T-cell (primary cell): ENCODE measurements at regions not wholly inside any gene's neighbourhood (a gene's known extent, or its start where the extent isn't known, plus 50 kb on each side); places are given as distances from the start of the nearest gene placed in this dataset.

Experiments
- ATAC-seq, 4 experiments: fragments of 200-7000 bp in 3 of 4; fragments of 150-1000 bp in 1 of 4; cut with Tn5 transposase; replicated peaks in 1 of 4; 1 replicate in 3 of 4; 2 replicates in 1 of 4; pipeline ENCODE4 v1.10.0; 2021; ENCODE audit warnings: moderate library complexity in 3 of 4, mild to moderate bottlenecking in 2 of 4, moderate number of reproducible peaks in 1 of 4
- CTCF ChIA-PET, 2 donors: fragments of 300-600 bp; sonication (Branson Sonifier 250); formaldehyde crosslinking; loops; one replicate each; lab custom pipeline; 2022; ENCODE audit warnings: antibody characterized with exemption in 2 of 2; lab: Charles Lee
- POLR2A ChIA-PET, 2 donors: fragments of 300-600 bp; sonication (Branson Sonifier 250); formaldehyde crosslinking; loops; one replicate each; lab custom pipeline; 2022; ENCODE audit warnings: antibody characterized with exemption in 2 of 2; lab: Charles Lee
- DNase-seq, 35 experiments: peaks; one replicate each; pipeline versions ENCODE4 v3.0.0 to v3.0.0-alpha.2; 2013 to 2023
- H3K27ac ChIP-seq: one replicate; pipeline ENCODE4 v1.5.1; 2013; ENCODE audit warnings: low read length
- H3K27me3 ChIP-seq, 2 experiments: replicated peaks in 1 of 2; 1 replicate in 1 of 2; 2 replicates in 1 of 2; pipeline versions ENCODE4 v1.6.1 to v1.7.0; 2013; ENCODE audit warnings: low read length in 1 of 2, mixed read lengths in 1 of 2; ENCODE audit not compliant: control insufficient read depth in 2 of 2, insufficient read depth in 2 of 2; ENCODE audit errors: extremely low read depth in 1 of 2
- H3K36me3 ChIP-seq, 2 donors: 1 replicate in 1 of 2; 2 replicates in 1 of 2; pipeline versions ENCODE4 v1.6.1 to v1.7.0; 2013; ENCODE audit warnings: low read length in 1 of 2; ENCODE audit not compliant: control insufficient read depth in 2 of 2, insufficient read depth in 1 of 2; ENCODE audit errors: extremely low read depth in 1 of 2
- H3K4me1 ChIP-seq, 2 experiments: 1 replicate in 1 of 2; 2 replicates in 1 of 2; pipeline versions ENCODE4 v1.6.1 to v1.7.0; 2013; ENCODE audit warnings: low read length in 2 of 2, mixed read lengths in 1 of 2; ENCODE audit not compliant: insufficient read depth in 2 of 2, control insufficient read depth in 1 of 2; ENCODE audit errors: extremely low read depth in 1 of 2
- H3K4me3 ChIP-seq, 2 donors: 1 replicate in 1 of 2; 2 replicates in 1 of 2; pipeline versions ENCODE4 v1.5.1 to v1.7.0; 2013; ENCODE audit warnings: mild to moderate bottlenecking in 2 of 2, low read length in 1 of 2, moderate library complexity in 1 of 2; ENCODE audit not compliant: control insufficient read depth in 1 of 2; ENCODE audit errors: extremely low read depth in 1 of 2
- H3K9me3 ChIP-seq: 2 replicates; pipeline ENCODE4 v1.7.0; 2013
- H3K27ac Mint-ChIP-seq, 2 donors: one replicate each; pipeline ENCODE4 v1.8.0; 2020 to 2021; ENCODE audit warnings: mild to moderate bottlenecking in 2 of 2, mixed read lengths in 2 of 2
- H3K27me3 Mint-ChIP-seq, 2 donors: one replicate each; pipeline ENCODE4 v1.8.0; 2021 to 2022; ENCODE audit warnings: mixed read lengths in 2 of 2
- H3K36me3 Mint-ChIP-seq: one replicate; pipeline ENCODE4 v1.8.0; 2021; ENCODE audit warnings: mixed read lengths
- H3K4me1 Mint-ChIP-seq, 3 donors: one replicate each; pipeline ENCODE4 v1.8.0; 2020 to 2022; ENCODE audit warnings: mixed read lengths in 3 of 3, mild to moderate bottlenecking in 1 of 3
- H3K4me3 Mint-ChIP-seq, 3 donors: one replicate each; pipeline ENCODE4 v1.8.0; 2020 to 2022; ENCODE audit warnings: mild to moderate bottlenecking in 3 of 3, mixed read lengths in 3 of 3, moderate library complexity in 3 of 3
- H3K9me3 Mint-ChIP-seq, 3 donors: one replicate each; pipeline ENCODE4 v1.8.0; 2020 to 2022; ENCODE audit warnings: mixed read lengths in 3 of 3
- WGBS: methylation state at CpG from one replicate; pipeline ENCODE4 v1.1.5; 2013; ENCODE audit warnings: missing lambda C conversion rate; ENCODE audit not compliant: insufficient coverage; 5-methylcytosine and 5-hydroxymethylcytosine counted together

GRCh38 chr4:141290771-141291170, 70.1 kb downstream of the ZNF330 start:
- POLR2A ChIA-PET = no interaction called here

DNA sequence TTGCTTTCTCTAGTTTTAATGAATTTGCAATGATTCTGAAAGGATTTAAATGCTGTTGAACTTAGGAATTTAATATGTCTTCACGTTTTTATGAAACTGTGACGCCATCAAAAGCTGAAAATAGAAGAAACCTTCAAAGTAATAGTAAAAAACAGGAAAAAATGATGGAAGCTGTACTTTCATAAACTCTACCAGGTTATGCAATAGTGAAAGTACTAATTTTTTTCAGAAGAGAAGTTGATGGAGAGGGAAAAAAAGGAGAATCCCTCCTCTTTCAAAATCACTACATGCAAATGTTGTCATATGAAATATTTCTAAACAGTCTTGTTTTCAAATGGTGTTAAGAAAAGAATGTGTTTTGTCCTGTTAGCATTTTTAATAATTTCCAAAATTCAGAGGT, 73.6 kb downstream of the ZNF330 start:
- no peaks in the 10 kb centered on the region for H3K27me3 ChIP-seq
- H3K27ac Mint-ChIP-seq = no peak overlapping the region
- H3K36me3 Mint-ChIP-seq = no peaks in the 10 kb centered on the region
- no peak overlapping the region for H3K4me3 Mint-ChIP-seq
- peaks cover 7 to 10% of the 10 kb centered on the region in 2 donors for H3K27me3 Mint-ChIP-seq
- no peaks in the 10 kb centered on the region for H3K36me3 ChIP-seq
- no peaks in the 10 kb centered on the region for H3K4me1 Mint-ChIP-seq
- peaks cover 4 to 17% (median 15%) of the 10 kb centered on the region in 3 donors for H3K9me3 Mint-ChIP-seq
- no CpG with 5 or more reads among the region's 2 CpGs for WGBS
- H3K4me3 ChIP-seq = no peak overlapping the region
- H3K9me3 ChIP-seq = no peaks in the 10 kb centered on the region
- ATAC-seq = no peak
- no peak for DNase-seq
- no peak overlapping the region for H3K27ac ChIP-seq
- no peaks in the 10 kb centered on the region for H3K4me1 ChIP-seq
- POLR2A ChIA-PET = no interaction called here
- CTCF ChIA-PET = no interaction called here

More at GRCh38 chr4:141290771-141291170, 70.1 kb downstream of the ZNF330 start:
- peaks cover 7 to 14% of the 10 kb centered on the region in 2 donors for H3K27me3 Mint-ChIP-seq
- peaks cover 4 to 17% (median 16%) of the 10 kb centered on the region in 3 donors for H3K9me3 Mint-ChIP-seq
- no peaks in the 10 kb centered on the region for H3K36me3 ChIP-seq
- no peak overlapping the region for H3K4me3 ChIP-seq
- H3K4me1 ChIP-seq = no peaks in the 10 kb centered on the region
- no peak overlapping the region for H3K27ac Mint-ChIP-seq
- no peaks in the 10 kb centered on the region for H3K27me3 ChIP-seq
- DNase-seq (no peak), ATAC-seq (no peak)
- no peaks in the 10 kb centered on the region for H3K9me3 ChIP-seq
- no peaks in the 10 kb centered on the region for H3K36me3 Mint-ChIP-seq
- no peaks in the 10 kb centered on the region for H3K4me1 Mint-ChIP-seq
- CTCF ChIA-PET = interaction anchor here (0.6 to 0.7 kb wide), 2 partner anchors 13 to 88 kb away, joined by 3 read pairs; no protein-coding TSS in a partner anchor
- H3K27ac ChIP-seq = no peak overlapping the region
- H3K4me3 Mint-ChIP-seq = no peak overlapping the region

DNA sequence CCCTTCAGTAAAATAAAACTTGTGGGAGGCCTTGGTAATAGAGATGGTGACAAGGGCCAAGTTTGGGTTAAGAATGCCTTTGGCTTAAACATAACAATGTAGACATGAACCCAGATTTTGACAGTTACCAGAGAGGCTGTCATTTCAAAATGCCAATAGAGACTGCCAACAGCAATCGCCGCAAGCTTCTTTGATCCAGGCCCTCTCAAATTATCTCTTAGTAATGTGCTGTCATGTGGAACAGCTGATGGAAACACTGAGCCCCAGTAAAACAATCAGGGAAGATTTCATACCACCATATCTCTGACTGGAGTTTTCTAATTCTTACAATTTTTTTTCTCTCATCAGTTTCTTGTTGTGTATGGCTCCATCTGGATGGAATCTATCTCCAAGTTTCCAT, 80.5 kb downstream of the ZNF330 start:
- no CpG with 5 or more reads among the region's 2 CpGs for WGBS
- no peak overlapping the region for H3K27ac ChIP-seq
- no peaks in the 10 kb centered on the region for H3K27me3 ChIP-seq
- ChIA-PET POLR2A (no interaction called here), CTCF (no interaction called here)
- H3K36me3 ChIP-seq = no peaks in the 10 kb centered on the region
- Mint-ChIP-seq H3K9me3 (no peaks in the 10 kb centered on the region), H3K27me3 (peaks cover 0 to 4% of the 10 kb centered on the region in 2 donors), H3K4me1 (no peaks in the 10 kb centered on the region), H3K36me3 (no peaks in the 10 kb centered on the region), H3K27ac (no peak overlapping the region), H3K4me3 (no peak overlapping the region)
- no peaks in the 10 kb centered on the region for H3K4me1 ChIP-seq
- H3K9me3 ChIP-seq = no peaks in the 10 kb centered on the region
- ATAC-seq (no peak), DNase-seq (no peak)
- H3K4me3 ChIP-seq = no peak overlapping the region

GRCh38 chr4:141302924-141303323, 82.2 kb downstream of the ZNF330 start:
- ATAC-seq (no peak), DNase-seq (no peak)
- ChIA-PET POLR2A (no interaction called here), CTCF (no interaction called here)
- Mint-ChIP-seq H3K36me3 (no peaks in the 10 kb centered on the region), H3K4me1 (peaks cover 0 to 4% (median 3%) of the 10 kb centered on the region in 3 donors), H3K9me3 (no peaks in the 10 kb centered on the region), H3K27me3 (peaks cover 0 to 4% of the 10 kb centered on the region in 2 donors), H3K4me3 (no peak overlapping the region), H3K27ac (no peak overlapping the region)
- H3K27me3 ChIP-seq = no peaks in the 10 kb centered on the region
- H3K4me3 ChIP-seq = no peak overlapping the region
- no peak overlapping the region for H3K27ac ChIP-seq
- no CpG with 5 or more reads among the region's 1 CpG for WGBS
- H3K9me3 ChIP-seq = no peaks in the 10 kb centered on the region
- H3K4me1 ChIP-seq = peaks cover 0 to 4% of the 10 kb centered on the region in 2 experiments
- no peaks in the 10 kb centered on the region for H3K36me3 ChIP-seq

GRCh38 chr4:141304346-141304745, 83.7 kb downstream of the ZNF330 start:
- DNase-seq = no peak
- Mint-ChIP-seq H3K27ac (no peak overlapping the region), H3K4me1 (peaks cover 0 to 4% (median 3%) of the 10 kb centered on the region in 3 donors), H3K9me3 (no peaks in the 10 kb centered on the region), H3K4me3 (no peak overlapping the region), H3K36me3 (no peaks in the 10 kb centered on the region), H3K27me3 (peaks cover 0 to 4% of the 10 kb centered on the region in 2 donors)
- POLR2A ChIA-PET = no interaction called here
- Histone ChIP-seq H3K27ac (no peak overlapping the region), H3K9me3 (no peaks in the 10 kb centered on the region), H3K4me1 (peaks cover 0 to 4% of the 10 kb centered on the region in 2 experiments), H3K4me3 (no peak overlapping the region), H3K27me3 (no peaks in the 10 kb centered on the region), H3K36me3 (no peaks in the 10 kb centered on the region)
- ATAC-seq = no peak
- CTCF ChIA-PET = interaction anchor here in 1 of 2 donors (0.6 to 0.7 kb wide), 2 partner anchors 14 to 1520 kb away, joined by 3 read pairs; no protein-coding TSS in a partner anchor
- WGBS = no CpG with 5 or more reads among the region's 2 CpGs

GRCh38 chr4:141306331-141306730, 85.6 kb downstream of the ZNF330 start:
- H3K4me3 ChIP-seq = no peak overlapping the region
- no peaks in the 10 kb centered on the region for H3K27me3 ChIP-seq
- ATAC-seq (no peak), DNase-seq (no peak)
- Mint-ChIP-seq H3K9me3 (no peaks in the 10 kb centered on the region), H3K4me1 (peaks cover 0 to 4% (median 3%) of the 10 kb centered on the region in 3 donors), H3K27me3 (peaks cover 0 to 4% of the 10 kb centered on the region in 2 donors), H3K27ac (no peak overlapping the region), H3K36me3 (no peaks in the 10 kb centered on the region), H3K4me3 (no peak overlapping the region)
- no peaks in the 10 kb centered on the region for H3K9me3 ChIP-seq
- CTCF ChIA-PET = interaction anchor here (0.8 to 1.5 kb wide), 3 partner anchors 9 to 1544 kb away, joined by 3 to 5 read pairs (median 3); no protein-coding TSS in a partner anchor
- H3K27ac ChIP-seq = no peak overlapping the region
- H3K36me3 ChIP-seq = no peaks in the 10 kb centered on the region
- WGBS = no CpG with 5 or more reads among the region's 7 CpGs
- POLR2A ChIA-PET = no interaction called here
- H3K4me1 ChIP-seq = peaks cover 0 to 4% of the 10 kb centered on the region in 2 experiments
